Smooth muscle cell (in vitro differentiated cells): ENCODE measurements at regions not wholly inside any gene's neighbourhood (a gene's known extent, or its start where the extent isn't known, plus 50 kb on each side); places are given as distances from the start of the nearest gene placed in this dataset.

ENCODE experiments used
- DNase-seq: peaks from one replicate; lab custom pipeline; 2025; ENCODE audit not compliant: unreplicated experiment; lab: John Stamatoyannopoulos, UW
- H2AFZ ChIP-seq: fragments of 200-600 bp; sonication (generic); 2 replicates; pipeline ENCODE4 v1.6.0; 2016; ENCODE audit warnings: antibody characterized with exemption, low read depth, mild to moderate bottlenecking
- H3F3A ChIP-seq: fragments of 200-600 bp; sonication (generic); 2 replicates; pipeline ENCODE4 v1.6.0; 2017; ENCODE audit warnings: antibody characterized with exemption, low read depth
- H3K27ac ChIP-seq: fragments of 200-600 bp; sonication (generic); 2 replicates; pipeline ENCODE4 v1.5.1; 2016; ENCODE audit warnings: low read depth, mild to moderate bottlenecking
- H3K27me3 ChIP-seq: fragments of 200-600 bp; sonication (generic); 2 replicates; pipeline ENCODE4 v1.6.1; 2016; ENCODE audit warnings: low read depth, mild to moderate bottlenecking
- H3K36me3 ChIP-seq: fragments of 200-600 bp; sonication (generic); 2 replicates; pipeline ENCODE4 v1.5.1; 2016; ENCODE audit warnings: low read depth
- H3K4me1 ChIP-seq: fragments of 200-600 bp; sonication (generic); 2 replicates; pipeline ENCODE4 v1.5.1; 2016; ENCODE audit warnings: low read depth
- H3K4me2 ChIP-seq: fragments of 200-600 bp; sonication (generic); 2 replicates; pipeline ENCODE4 v1.6.0; 2016; ENCODE audit warnings: mild to moderate bottlenecking
- H3K4me3 ChIP-seq: fragments of 200-600 bp; sonication (generic); 2 replicates; pipeline ENCODE4 v1.5.1; 2016; ENCODE audit warnings: mild to moderate bottlenecking
- H3K79me2 ChIP-seq: fragments of 200-600 bp; sonication (generic); 2 replicates; pipeline ENCODE4 v1.6.0; 2016; ENCODE audit warnings: low read depth, mild to moderate bottlenecking
- H3K9ac ChIP-seq: fragments of 200-600 bp; sonication (generic); 2 replicates; pipeline ENCODE4 v1.6.0; 2016; ENCODE audit warnings: low read depth
- H3K9me3 ChIP-seq: fragments of 200-600 bp; sonication (generic); replicated peaks from 2 replicates; pipeline ENCODE4 v1.5.1; 2016; ENCODE audit warnings: low read depth
- H4K20me1 ChIP-seq: fragments of 200-600 bp; sonication (generic); 2 replicates; pipeline ENCODE4 v1.6.0; 2016; ENCODE audit warnings: low read depth
- WGBS: methylation state at CpG from one replicate; pipeline ENCODE4 v1.1.7; 2016; ENCODE audit warnings: low lambda C conversion rate; 5-methylcytosine and 5-hydroxymethylcytosine counted together
- TF ChIP-seq, protein P1 (sequence below): fragments of 200-600 bp; sonication (generic); IDR thresholded peaks from 2 replicates; pipeline ENCODE4 v1.5.1; 2017; ENCODE audit warnings: borderline replicate concordance, mild to moderate bottlenecking, antibody characterized with exemption; ENCODE audit not compliant: insufficient read depth, poor library complexity, severe bottlenecking

DNA sequence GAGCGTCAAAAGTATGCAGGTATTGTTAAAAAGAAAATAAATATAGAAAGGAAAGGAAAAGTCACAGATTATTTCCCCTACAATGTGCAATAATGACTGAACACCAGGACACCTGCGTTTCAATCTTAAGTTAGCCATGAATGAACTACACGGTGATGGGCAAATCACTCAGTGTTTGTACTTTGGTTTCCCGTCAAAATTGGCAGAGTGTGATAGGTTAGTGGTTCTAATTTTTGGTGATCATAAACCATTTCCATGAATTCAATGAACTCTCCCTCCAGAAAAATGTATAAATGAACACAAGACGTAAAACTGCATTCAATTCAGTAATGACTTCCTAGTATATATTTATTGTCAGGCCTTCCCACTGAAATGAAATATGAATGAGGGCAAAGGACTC lies 59.0 kb upstream of the ITGA1 start:
- Histone ChIP-seq H2AFZ (no peak overlapping the region), H3F3A (peaks cover 16% of the 10 kb centered on the region), H3K4me2 (peak overlapping the region; percentile 69), H3K27ac (peak overlapping the region; percentile 85), H4K20me1 (no peaks in the 10 kb centered on the region), H3K9ac (no peak overlapping the region), H3K9me3 (no peaks in the 10 kb centered on the region), H3K27me3 (no peaks in the 10 kb centered on the region), H3K79me2 (no peaks in the 10 kb centered on the region), H3K4me3 (no peak overlapping the region), H3K4me1 (peaks cover 15% of the 10 kb centered on the region), H3K36me3 (no peaks in the 10 kb centered on the region)
- 99% methylated on average over 5 of the region's 5 CpGs for WGBS
- TF ChIP-seq, protein P1, sequence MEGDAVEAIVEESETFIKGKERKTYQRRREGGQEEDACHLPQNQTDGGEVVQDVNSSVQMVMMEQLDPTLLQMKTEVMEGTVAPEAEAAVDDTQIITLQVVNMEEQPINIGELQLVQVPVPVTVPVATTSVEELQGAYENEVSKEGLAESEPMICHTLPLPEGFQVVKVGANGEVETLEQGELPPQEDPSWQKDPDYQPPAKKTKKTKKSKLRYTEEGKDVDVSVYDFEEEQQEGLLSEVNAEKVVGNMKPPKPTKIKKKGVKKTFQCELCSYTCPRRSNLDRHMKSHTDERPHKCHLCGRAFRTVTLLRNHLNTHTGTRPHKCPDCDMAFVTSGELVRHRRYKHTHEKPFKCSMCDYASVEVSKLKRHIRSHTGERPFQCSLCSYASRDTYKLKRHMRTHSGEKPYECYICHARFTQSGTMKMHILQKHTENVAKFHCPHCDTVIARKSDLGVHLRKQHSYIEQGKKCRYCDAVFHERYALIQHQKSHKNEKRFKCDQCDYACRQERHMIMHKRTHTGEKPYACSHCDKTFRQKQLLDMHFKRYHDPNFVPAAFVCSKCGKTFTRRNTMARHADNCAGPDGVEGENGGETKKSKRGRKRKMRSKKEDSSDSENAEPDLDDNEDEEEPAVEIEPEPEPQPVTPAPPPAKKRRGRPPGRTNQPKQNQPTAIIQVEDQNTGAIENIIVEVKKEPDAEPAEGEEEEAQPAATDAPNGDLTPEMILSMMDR, result no peak
- no peak for DNase-seq

DNA sequence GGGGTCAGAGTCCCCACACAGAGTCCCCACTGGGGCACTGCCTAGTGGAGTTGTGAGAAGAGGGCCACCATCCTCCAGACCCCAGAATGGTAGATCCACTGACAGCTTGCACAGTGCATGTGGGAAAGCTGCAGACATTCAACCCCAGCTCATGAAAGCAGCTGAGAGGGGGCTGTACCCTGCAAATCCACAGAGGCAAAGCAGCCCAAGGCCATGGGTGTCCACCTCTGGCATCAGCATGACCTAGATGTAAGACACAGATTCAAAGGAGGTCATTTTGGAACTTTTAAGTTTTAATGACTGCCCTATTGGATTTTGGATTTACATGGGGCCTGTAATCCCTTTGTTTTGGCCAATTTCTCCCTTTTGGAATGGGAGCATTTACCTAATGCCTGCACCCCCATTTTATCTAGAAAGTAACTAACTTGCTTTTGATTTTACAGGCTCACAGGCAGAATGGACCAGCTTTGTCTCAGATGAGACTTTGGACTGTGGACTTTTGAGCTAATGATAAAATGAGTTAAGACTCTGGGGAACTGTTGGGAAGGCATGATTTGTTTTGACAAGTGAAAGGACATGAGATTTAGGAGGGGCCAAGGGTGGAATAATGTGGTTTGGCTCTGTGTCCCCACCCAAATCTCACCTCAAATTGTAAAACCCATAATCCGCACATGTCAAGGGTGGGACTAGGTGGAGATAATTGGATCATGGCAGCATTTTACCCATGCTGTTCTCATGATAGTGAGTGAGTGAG lies 56.3 kb upstream of the ITGA1 start:
- H4K20me1 ChIP-seq, result no peaks in the 10 kb centered on the region
- 100% methylated on average over 1 of the region's 1 CpG for whole genome bisulfite sequencing
- TF ChIP-seq, protein P1, result no peak
- H3K9me3 ChIP-seq, result no peaks in the 10 kb centered on the region
- peaks cover 10% of the 10 kb centered on the region for H3F3A ChIP-seq
- no peak overlapping the region for H3K4me3 ChIP-seq
- no peak for DNase-seq
- H3K27me3 ChIP-seq, result no peaks in the 10 kb centered on the region
- no peaks in the 10 kb centered on the region for H3K36me3 ChIP-seq
- H3K4me1 ChIP-seq, result peaks cover 15% of the 10 kb centered on the region
- no peak overlapping the region for H3K9ac ChIP-seq
- no peaks in the 10 kb centered on the region for H3K79me2 ChIP-seq
- H3K27ac ChIP-seq, result no peak overlapping the region
- no peak overlapping the region for H2AFZ ChIP-seq
- no peak overlapping the region for H3K4me2 ChIP-seq

DNA sequence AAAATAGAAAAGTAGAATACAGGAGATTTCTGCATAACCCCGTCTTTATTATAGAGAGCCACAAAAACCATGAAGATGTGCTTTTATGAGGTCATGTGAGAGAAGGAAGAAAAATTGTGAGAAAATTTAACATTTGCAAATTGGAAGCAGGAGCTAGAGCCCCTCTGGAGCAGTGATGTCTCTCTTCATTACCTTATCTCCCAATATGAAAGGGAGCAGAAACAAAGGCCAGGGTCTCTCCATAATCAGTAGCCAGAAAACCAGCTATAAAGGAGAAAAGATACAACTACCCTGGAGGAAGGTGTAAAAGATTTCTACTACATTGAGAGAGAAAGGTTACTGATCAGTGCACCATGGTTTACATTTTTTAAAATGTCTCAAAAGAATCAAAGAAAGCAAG lies 53.2 kb upstream of the ITGA1 start:
- no peaks in the 10 kb centered on the region for H4K20me1 ChIP-seq
- H3K4me2 ChIP-seq, result no peak overlapping the region
- H3K79me2 ChIP-seq, result no peaks in the 10 kb centered on the region
- no peak overlapping the region for H3K27ac ChIP-seq
- H3K4me3 ChIP-seq, result no peak overlapping the region
- no peaks in the 10 kb centered on the region for H3K36me3 ChIP-seq
- H2AFZ ChIP-seq, result no peak overlapping the region
- 93% methylated on average over 1 of the region's 1 CpG for WGBS
- H3K9me3 ChIP-seq, result no peaks in the 10 kb centered on the region
- no peaks in the 10 kb centered on the region for H3K4me1 ChIP-seq
- no peaks in the 10 kb centered on the region for H3F3A ChIP-seq
- DNase-seq, result no peak
- no peaks in the 10 kb centered on the region for H3K27me3 ChIP-seq
- TF ChIP-seq, protein P1, result no peak
- no peak overlapping the region for H3K9ac ChIP-seq

DNA sequence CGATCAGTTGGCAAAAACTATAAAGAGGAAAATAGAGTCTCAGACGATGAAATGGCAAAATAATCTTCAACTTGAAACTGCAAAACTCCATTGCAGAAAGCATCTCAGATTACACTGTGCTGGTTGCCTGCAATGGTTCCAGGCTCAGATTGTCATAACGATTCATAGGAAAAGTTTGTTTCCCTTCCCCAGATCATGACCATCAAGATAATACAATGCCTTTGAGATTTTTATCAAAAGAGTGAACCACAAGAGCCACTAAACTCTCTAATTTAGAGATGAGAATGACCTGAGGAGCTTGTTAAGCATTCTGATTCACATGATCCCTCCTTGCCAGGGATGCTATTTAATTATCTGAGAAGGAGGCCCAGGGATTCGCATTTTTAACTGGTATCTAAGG lies 52.6 kb upstream of the ITGA1 start:
- no peak overlapping the region for H3K27ac ChIP-seq
- H3K4me3 ChIP-seq, result no peak overlapping the region
- TF ChIP-seq, protein P1, result no peak
- H3K9me3 ChIP-seq, result no peaks in the 10 kb centered on the region
- DNase-seq, result no peak
- no peaks in the 10 kb centered on the region for H3K4me1 ChIP-seq
- 81% methylated on average over 4 of the region's 4 CpGs for WGBS
- H3K9ac ChIP-seq, result no peak overlapping the region
- H3K4me2 ChIP-seq, result no peak overlapping the region
- no peaks in the 10 kb centered on the region for H4K20me1 ChIP-seq
- H3K79me2 ChIP-seq, result no peaks in the 10 kb centered on the region
- H3K27me3 ChIP-seq, result no peaks in the 10 kb centered on the region
- H2AFZ ChIP-seq, result no peak overlapping the region
- H3K36me3 ChIP-seq, result no peaks in the 10 kb centered on the region
- H3F3A ChIP-seq, result no peaks in the 10 kb centered on the region
